ENCODE measurements at regions not wholly inside any gene's neighbourhood (a gene's known extent, or its start where the extent isn't known, plus 50 kb on each side); places are given as distances from the start of the nearest gene placed in this dataset.

- TF ChIP-seq, protein P1, sequence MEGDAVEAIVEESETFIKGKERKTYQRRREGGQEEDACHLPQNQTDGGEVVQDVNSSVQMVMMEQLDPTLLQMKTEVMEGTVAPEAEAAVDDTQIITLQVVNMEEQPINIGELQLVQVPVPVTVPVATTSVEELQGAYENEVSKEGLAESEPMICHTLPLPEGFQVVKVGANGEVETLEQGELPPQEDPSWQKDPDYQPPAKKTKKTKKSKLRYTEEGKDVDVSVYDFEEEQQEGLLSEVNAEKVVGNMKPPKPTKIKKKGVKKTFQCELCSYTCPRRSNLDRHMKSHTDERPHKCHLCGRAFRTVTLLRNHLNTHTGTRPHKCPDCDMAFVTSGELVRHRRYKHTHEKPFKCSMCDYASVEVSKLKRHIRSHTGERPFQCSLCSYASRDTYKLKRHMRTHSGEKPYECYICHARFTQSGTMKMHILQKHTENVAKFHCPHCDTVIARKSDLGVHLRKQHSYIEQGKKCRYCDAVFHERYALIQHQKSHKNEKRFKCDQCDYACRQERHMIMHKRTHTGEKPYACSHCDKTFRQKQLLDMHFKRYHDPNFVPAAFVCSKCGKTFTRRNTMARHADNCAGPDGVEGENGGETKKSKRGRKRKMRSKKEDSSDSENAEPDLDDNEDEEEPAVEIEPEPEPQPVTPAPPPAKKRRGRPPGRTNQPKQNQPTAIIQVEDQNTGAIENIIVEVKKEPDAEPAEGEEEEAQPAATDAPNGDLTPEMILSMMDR (IDR thresholded peaks at IDR 0.05; ENCODE audit: low read length) = no peak
- no peak for TF ChIP-seq EZH2 (optimal IDR thresholded peaks at IDR 0.05; ENCODE audit: low read depth, low read length)
These were observed 70.9 kb upstream of the LGALSL start for GRCh38 chr2:64383016-64383591.
